ENCODE measurements at regions not wholly inside any gene's neighbourhood (a gene's known extent, or its start where the extent isn't known, plus 50 kb on each side); places are given as distances from the start of the nearest gene placed in this dataset.

- TF ChIP-seq CTCF (conservative IDR thresholded peaks at IDR 0.05; ENCODE audit: low read depth, low read length) (no peak), EZH2 (IDR thresholded peaks at IDR 0.05; ENCODE audit: low read length, unreplicated experiment) (no peak)
Measured at GRCh38 chr4:153844144-153844543, 55.3 kb upstream of the SFRP2 start.
